Astrocyte of the cerebellum (primary cell): ENCODE measurements at regions not wholly inside any gene's neighbourhood (a gene's known extent, or its start where the extent isn't known, plus 50 kb on each side); places are given as distances from the start of the nearest gene placed in this dataset.

Experiments used
- DNase-seq: peaks from one replicate; pipeline ENCODE4 v3.0.0-alpha.2; 2011; ENCODE audit warnings: low read depth
- H3K4me3 ChIP-seq: 2 replicates; pipeline ENCODE4 v1.5.1; 2011; ENCODE audit warnings: mild to moderate bottlenecking, low read depth, low read length, moderate library complexity
- in situ Hi-C: cut with HindIII; loops from 2 replicates; pipeline ENCODE4 v1.10.0; 2017; ENCODE audit warnings: low sequenced_read_pairs
- TF ChIP-seq, protein P1 (sequence below): IDR thresholded peaks from 2 replicates; pipeline ENCODE4 v1.5.1; 2012; ENCODE audit warnings: low read length, low read depth, moderate library complexity, mild to moderate bottlenecking; ENCODE audit errors: missing control alignments

DNA sequence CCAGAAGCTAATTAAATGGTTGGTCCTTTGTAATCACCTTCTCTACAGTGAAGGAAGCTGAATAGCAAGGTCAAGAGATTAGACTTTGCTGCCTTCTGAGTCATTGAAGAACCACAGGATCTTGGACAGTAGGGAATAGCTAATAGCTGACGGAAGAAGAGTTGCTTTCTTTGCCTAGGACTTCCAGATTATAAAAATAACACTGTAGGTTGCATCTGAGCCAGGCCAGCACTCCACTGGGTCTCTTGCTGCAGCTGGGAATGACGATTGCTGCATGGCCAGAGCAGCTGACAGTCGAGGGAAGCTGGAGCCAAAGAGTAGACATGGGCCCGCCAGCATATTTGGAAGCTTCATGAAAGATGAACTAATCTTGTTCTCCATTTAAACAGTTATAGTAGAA is 81.5 kb upstream of the KCNMB2 start:
- peak; percentile 81 for DNase-seq
- in situ Hi-C loops: no loop called here

DNA sequence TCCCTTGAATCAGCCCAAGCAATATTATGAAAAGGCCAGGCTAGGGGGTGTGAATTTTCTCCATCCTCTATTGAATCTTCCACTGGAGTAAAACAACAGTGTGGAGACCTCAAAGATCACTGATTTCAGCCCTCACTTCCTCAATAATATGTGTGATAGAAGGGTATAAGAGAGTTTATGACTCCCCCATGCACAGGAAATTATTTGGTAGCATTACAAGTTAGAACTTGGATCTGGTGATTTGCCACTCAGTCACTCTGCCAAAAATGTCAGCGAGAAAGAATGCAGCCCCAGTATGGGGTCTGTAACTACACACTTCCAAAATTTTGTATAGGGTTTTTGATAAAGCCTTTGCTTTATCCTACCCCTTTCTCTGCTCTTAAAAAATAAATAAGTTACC is 81.0 kb upstream of the KCNMB2 start:
- in situ Hi-C loops: no loop called here
- TF ChIP-seq, protein P1, sequence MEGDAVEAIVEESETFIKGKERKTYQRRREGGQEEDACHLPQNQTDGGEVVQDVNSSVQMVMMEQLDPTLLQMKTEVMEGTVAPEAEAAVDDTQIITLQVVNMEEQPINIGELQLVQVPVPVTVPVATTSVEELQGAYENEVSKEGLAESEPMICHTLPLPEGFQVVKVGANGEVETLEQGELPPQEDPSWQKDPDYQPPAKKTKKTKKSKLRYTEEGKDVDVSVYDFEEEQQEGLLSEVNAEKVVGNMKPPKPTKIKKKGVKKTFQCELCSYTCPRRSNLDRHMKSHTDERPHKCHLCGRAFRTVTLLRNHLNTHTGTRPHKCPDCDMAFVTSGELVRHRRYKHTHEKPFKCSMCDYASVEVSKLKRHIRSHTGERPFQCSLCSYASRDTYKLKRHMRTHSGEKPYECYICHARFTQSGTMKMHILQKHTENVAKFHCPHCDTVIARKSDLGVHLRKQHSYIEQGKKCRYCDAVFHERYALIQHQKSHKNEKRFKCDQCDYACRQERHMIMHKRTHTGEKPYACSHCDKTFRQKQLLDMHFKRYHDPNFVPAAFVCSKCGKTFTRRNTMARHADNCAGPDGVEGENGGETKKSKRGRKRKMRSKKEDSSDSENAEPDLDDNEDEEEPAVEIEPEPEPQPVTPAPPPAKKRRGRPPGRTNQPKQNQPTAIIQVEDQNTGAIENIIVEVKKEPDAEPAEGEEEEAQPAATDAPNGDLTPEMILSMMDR: no peak
- DNase-seq: peak; percentile 55
- H3K4me3 ChIP-seq: no peak overlapping the region

More for the DNA sequence above, 81.5 kb upstream of the KCNMB2 start:
- no peak overlapping the region for H3K4me3 ChIP-seq
- TF ChIP-seq, protein P1: no peak

DNA sequence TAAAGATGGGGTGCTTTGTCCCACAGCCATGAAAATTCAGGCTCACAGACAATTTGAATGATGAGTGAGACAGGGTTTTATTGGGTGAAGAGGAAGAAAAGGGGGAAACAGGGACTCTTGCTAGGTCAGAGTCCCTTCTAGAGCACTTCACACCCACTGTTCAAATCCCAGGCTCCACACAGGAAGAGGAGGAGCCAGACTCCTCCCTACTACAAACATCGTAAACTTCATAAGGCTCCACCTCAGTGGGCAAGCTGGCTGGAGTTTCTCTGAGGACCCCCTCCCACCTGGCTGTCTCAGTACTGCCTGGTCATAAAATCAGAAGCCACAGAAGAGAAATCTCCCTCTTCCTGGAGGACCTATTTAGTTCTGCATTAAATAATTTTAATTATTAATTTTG is 80.3 kb upstream of the KCNMB2 start:
- TF ChIP-seq, protein P1: no peak
- DNase-seq: no peak
- in situ Hi-C loops: no loop called here
- H3K4me3 ChIP-seq: no peak overlapping the region

DNA sequence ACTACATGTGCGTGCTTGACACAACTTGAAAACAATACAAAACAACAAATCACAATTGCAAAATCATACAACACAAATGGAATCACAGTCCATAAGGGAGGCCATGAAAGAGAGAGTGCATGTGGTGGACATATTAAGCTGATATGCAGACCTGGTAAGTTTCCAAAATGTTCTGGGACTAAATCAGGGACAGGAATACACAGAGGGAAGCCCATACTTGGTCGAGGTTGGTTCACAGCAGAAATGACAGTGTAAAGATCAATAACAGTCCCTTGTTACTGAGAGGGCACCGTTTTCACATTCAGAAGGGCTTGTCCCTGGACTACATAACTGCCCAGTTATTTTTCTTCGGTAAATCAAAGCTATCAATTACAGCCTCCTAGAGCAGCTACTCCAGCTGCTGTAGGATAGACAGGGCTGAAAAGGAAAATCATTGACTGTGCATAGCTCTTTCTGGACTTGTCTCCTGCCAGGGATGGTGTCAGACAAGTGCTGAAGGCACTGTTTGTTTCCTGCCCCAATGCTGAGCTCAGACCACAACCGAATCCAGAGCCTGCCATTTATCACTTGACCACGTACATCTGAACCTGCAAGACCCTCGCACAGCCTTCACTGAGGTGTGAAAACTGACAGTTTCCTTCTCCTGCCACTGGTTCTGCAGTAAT is 79.5 kb upstream of the KCNMB2 start:
- DNase-seq: no peak
- TF ChIP-seq, protein P1: no peak
- in situ Hi-C loops: no loop called here
- no peak overlapping the region for H3K4me3 ChIP-seq

DNA sequence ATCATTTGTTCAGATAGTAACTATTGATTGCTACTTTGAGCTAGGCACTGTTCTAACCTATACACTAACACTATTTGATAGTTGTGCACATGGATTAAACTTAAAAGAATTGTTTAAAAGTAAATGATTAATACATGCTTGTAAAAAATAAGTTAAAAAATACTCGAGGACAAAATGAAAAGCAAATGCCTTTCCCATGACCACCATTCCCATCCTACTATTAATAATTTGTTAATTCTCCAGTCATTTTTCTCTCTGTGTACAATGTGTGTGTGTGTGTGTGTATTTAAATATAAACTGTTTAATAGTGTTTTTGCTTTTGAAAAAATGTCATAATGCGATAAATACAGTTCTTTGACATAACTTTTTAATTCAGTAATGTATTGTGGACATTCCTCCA is 78.7 kb upstream of the KCNMB2 start:
- in situ Hi-C loops: no loop called here
- DNase-seq: no peak
- TF ChIP-seq, protein P1: no peak
- no peak overlapping the region for H3K4me3 ChIP-seq

DNA sequence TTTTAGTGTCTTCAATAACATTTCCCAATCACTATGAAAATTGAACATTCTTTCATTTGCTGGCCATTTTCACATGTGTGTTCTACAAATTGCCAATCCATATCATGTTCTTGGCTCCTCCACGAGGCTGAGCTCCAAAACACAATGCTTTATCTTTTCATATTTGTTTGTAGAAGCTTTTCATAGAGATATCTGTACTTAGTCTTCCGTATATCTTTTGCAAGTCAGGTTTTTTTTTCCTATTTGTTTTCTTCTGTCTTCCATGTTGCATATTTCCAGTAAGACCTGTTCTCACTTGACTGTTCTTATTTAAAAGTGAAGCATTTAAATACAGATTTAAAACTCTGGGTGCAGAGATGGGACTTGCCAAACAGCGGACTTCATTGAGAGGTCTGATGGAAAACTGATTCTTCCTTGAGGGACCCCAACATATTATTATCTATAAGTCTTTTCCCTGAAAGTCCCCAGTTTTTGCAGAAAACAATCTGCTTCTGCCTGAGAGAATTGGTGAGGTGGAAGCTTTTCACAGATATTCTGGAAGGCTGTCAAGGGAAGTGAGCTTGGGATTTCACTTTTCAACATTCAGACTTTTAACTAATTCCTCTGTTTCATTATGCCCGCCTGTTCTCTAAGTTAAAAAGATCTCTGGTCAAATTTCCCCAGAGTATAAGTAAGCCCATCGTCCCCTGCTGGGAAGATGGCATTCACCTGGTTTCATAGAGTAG is 77.8 kb upstream of the KCNMB2 start:
- in situ Hi-C loops: no loop called here
- DNase-seq: no peak
- no peak overlapping the region for H3K4me3 ChIP-seq
- TF ChIP-seq, protein P1: no peak
